GM12873 (cell line): ENCODE measurements at regions not wholly inside any gene's neighbourhood (a gene's known extent, or its start where the extent isn't known, plus 50 kb on each side); places are given as distances from the start of the nearest gene placed in this dataset.

Source experiments
- CTCF ChIP-seq: IDR thresholded peaks from 2 replicates; pipeline ENCODE4 v1.5.1; 2012; ENCODE audit warnings: low read depth, mild to moderate bottlenecking, moderate library complexity, low read length, control low read depth; ENCODE audit not compliant: insufficient read depth; ENCODE audit errors: missing control alignments

GRCh38 chr6:4615231-4615630, 161.0 kb upstream of the CDYL start:
- TF ChIP-seq CTCF: no peak

- no peak for TF ChIP-seq CTCF
Measured at GRCh38 chr6:4614637-4615036, 161.6 kb upstream of the CDYL start.

GRCh38 chr6:4613795-4614194, 162.4 kb upstream of the CDYL start:
- TF ChIP-seq CTCF: no peak

- TF ChIP-seq CTCF: no peak
Measured at GRCh38 chr6:4613381-4613780, 162.8 kb upstream of the CDYL start.

GRCh38 chr6:4612636-4613171, 163.5 kb upstream of the CDYL start:
- no peak for TF ChIP-seq CTCF

- no peak for TF ChIP-seq CTCF
Measured at GRCh38 chr6:4611429-4612129, 164.6 kb upstream of the CDYL start.

GRCh38 chr6:4610256-4610655, 165.9 kb upstream of the CDYL start:
- TF ChIP-seq CTCF: no peak
